GM21825 (cell line): ENCODE measurements at regions not wholly inside any gene's neighbourhood (a gene's known extent, or its start where the extent isn't known, plus 50 kb on each side); places are given as distances from the start of the nearest gene placed in this dataset.
"Not testable (repeated sequence)": the region's sequence is repeated elsewhere in the genome, so short reads cannot be mapped to it uniquely, and the experiment has no call there.

Experiments
- ATAC-seq: cut with Tn5 transposase; IDR thresholded peaks from one replicate; pipeline ENCODE4 v1.9.1; 2021; ENCODE audit warnings: mild to moderate bottlenecking, moderate library complexity; ENCODE audit not compliant: unreplicated experiment

GRCh38 chr16:52113533-52114183, 433.3 kb downstream of the TOX3 start:
- ATAC-seq: no peak

GRCh38 chr16:52104993-52105392, 441.9 kb downstream of the TOX3 start:
- ATAC-seq: not testable (repeated sequence)

- no peak for ATAC-seq
Measured at GRCh38 chr16:52103791-52104190, 443.2 kb downstream of the TOX3 start.

GRCh38 chr16:52101246-52101645, 445.7 kb downstream of the TOX3 start:
- no peak for ATAC-seq

- no peak for ATAC-seq
Measured at GRCh38 chr16:52099382-52099781, 447.6 kb downstream of the TOX3 start.

GRCh38 chr16:52095471-52095870, 451.5 kb downstream of the TOX3 start:
- no peak for ATAC-seq

- no peak for ATAC-seq
Measured at GRCh38 chr16:52092126-52092525, 454.8 kb downstream of the TOX3 start.

- no peak for ATAC-seq
Measured at GRCh38 chr16:52090080-52090479, 456.9 kb downstream of the TOX3 start.

GRCh38 chr16:52089476-52089875, 457.5 kb downstream of the TOX3 start:
- no peak for ATAC-seq

GRCh38 chr16:52086901-52087300, 460.0 kb downstream of the TOX3 start:
- no peak for ATAC-seq

- no peak for ATAC-seq
Measured at GRCh38 chr16:52078716-52079655, 468.0 kb downstream of the TOX3 start.

GRCh38 chr16:52077607-52078006, 469.3 kb downstream of the TOX3 start:
- ATAC-seq: no peak

GRCh38 chr16:52076801-52077201, 470.1 kb downstream of the TOX3 start:
- no peak for ATAC-seq

GRCh38 chr16:52076332-52076731, 470.6 kb downstream of the TOX3 start:
- ATAC-seq: no peak

- ATAC-seq: no peak
Measured at GRCh38 chr16:52074133-52074532, 472.8 kb downstream of the TOX3 start.

GRCh38 chr16:52073024-52073423, 473.9 kb downstream of the TOX3 start:
- ATAC-seq: no peak

- no peak for ATAC-seq
Measured at GRCh38 chr16:52071101-52071500, 475.8 kb downstream of the TOX3 start.

GRCh38 chr16:52070341-52071057, 476.4 kb downstream of the TOX3 start:
- ATAC-seq: no peak

GRCh38 chr16:52069866-52070265, 477.1 kb downstream of the TOX3 start:
- ATAC-seq: no peak

- no peak for ATAC-seq
Measured at GRCh38 chr16:52068447-52069074, 478.4 kb downstream of the TOX3 start.

- ATAC-seq: no peak
Measured at GRCh38 chr16:52066962-52067361, 480.0 kb downstream of the TOX3 start.
